Thyroid gland (tissue), 4 donors: ENCODE measurements at regions not wholly inside any gene's neighbourhood (a gene's known extent, or its start where the extent isn't known, plus 50 kb on each side); places are given as distances from the start of the nearest gene placed in this dataset.

Experiments
- CTCF ChIP-seq, 6 experiments: fragments of 200-600 bp in 3 of 6; fragments of 450-650 bp in 3 of 6; sonication (generic) in 3 of 6; IDR thresholded peaks; one replicate each; pipeline ENCODE4 v1.5.1; 2016 to 2019; ENCODE audit warnings: antibody characterized with exemption in 6 of 6, mild to moderate bottlenecking in 2 of 6, inconsistent platforms in 1 of 6, moderate library complexity in 1 of 6
- POLR2A ChIP-seq, 2 donors: fragments of 450-650 bp; IDR thresholded peaks; one replicate each; pipeline ENCODE4 v1.6.1; 2017; ENCODE audit warnings: antibody characterized with exemption in 2 of 2, mild to moderate bottlenecking in 2 of 2, moderate library complexity in 1 of 2

GRCh38 chr19:28430214-28430613 lies 782.7 kb downstream of the UQCRFS1 start:
- no peak for TF ChIP-seq CTCF (IDR thresholded peaks at IDR 0.05)
- TF ChIP-seq POLR2A (IDR thresholded peaks at IDR 0.05): no peak
